GM23338 (cell line): ENCODE measurements at regions not wholly inside any gene's neighbourhood (a gene's known extent, or its start where the extent isn't known, plus 50 kb on each side); places are given as distances from the start of the nearest gene placed in this dataset.

Experiments
- ATAC-seq: fragments of 200-7000 bp; cut with Tn5 transposase; 3 replicates; pipeline ENCODE4 v1.9.1; 2020
- DNase-seq: peaks from one replicate; pipeline ENCODE4 v3.0.0-alpha.2; 2015; ENCODE audit warnings: low spot score
- H2AFZ ChIP-seq: fragments of 200-600 bp; sonication (generic); 2 replicates; pipeline ENCODE4 v1.8.0; 2016; ENCODE audit warnings: antibody characterized with exemption, mild to moderate bottlenecking, moderate library complexity
- H3F3A ChIP-seq: fragments of 200-600 bp; sonication (generic); replicated peaks from 2 replicates; pipeline ENCODE4 v1.8.0; 2017; ENCODE audit warnings: antibody characterized with exemption, mixed run types, low read depth
- H3K27ac ChIP-seq: fragments of 200-600 bp; sonication (generic); 2 replicates; pipeline ENCODE4 v1.6.1; 2016; ENCODE audit warnings: low read depth
- H3K27me3 ChIP-seq: fragments of 200-600 bp; sonication (generic); 2 replicates; pipeline ENCODE4 v1.8.0; 2016; ENCODE audit warnings: mild to moderate bottlenecking, mixed run types, moderate library complexity; ENCODE audit not compliant: insufficient read depth
- H3K36me3 ChIP-seq: fragments of 200-600 bp; sonication (generic); 2 replicates; pipeline ENCODE4 v1.8.0; 2016; ENCODE audit warnings: mild to moderate bottlenecking; ENCODE audit not compliant: insufficient read depth
- H3K4me1 ChIP-seq: fragments of 200-600 bp; sonication (generic); 2 replicates; pipeline ENCODE4 v1.8.0; 2016; ENCODE audit warnings: mild to moderate bottlenecking, moderate library complexity; ENCODE audit not compliant: insufficient read depth
- H3K4me2 ChIP-seq: fragments of 200-600 bp; sonication (generic); 2 replicates; pipeline ENCODE4 v1.7.1; 2017; ENCODE audit warnings: mixed run types
- H3K4me3 ChIP-seq: fragments of 200-600 bp; sonication (generic); 2 replicates; pipeline ENCODE4 v1.6.1; 2016; ENCODE audit warnings: mixed run types
- H3K79me2 ChIP-seq: fragments of 200-600 bp; sonication (generic); replicated peaks from 2 replicates; pipeline ENCODE4 v1.8.0; 2017; ENCODE audit warnings: mild to moderate bottlenecking; ENCODE audit not compliant: insufficient read depth
- H3K9me2 ChIP-seq: fragments of 200-600 bp; sonication (generic); 2 replicates; pipeline ENCODE4 v1.8.0; 2017; ENCODE audit not compliant: insufficient read depth
- H4K20me1 ChIP-seq: fragments of 200-600 bp; sonication (generic); replicated peaks from 2 replicates; pipeline ENCODE4 v1.8.0; 2017; ENCODE audit warnings: mild to moderate bottlenecking; ENCODE audit not compliant: insufficient read depth
- H3K27ac Mint-ChIP-seq: 2 replicates; pipeline ENCODE4 v1.8.0; 2020; ENCODE audit warnings: inconsistent platforms, mild to moderate bottlenecking, moderate library complexity, mixed read lengths
- H3K27me3 Mint-ChIP-seq: 3 replicates; pipeline ENCODE4 v1.8.0; 2022; ENCODE audit warnings: low read depth, mild to moderate bottlenecking, moderate library complexity, mixed read lengths, inconsistent platforms; ENCODE audit not compliant: insufficient read depth, poor library complexity
- H3K36me3 Mint-ChIP-seq: 3 replicates; pipeline ENCODE4 v1.8.0; 2021; ENCODE audit warnings: low read depth, mild to moderate bottlenecking, inconsistent platforms, moderate library complexity, mixed read lengths
- H3K4me1 Mint-ChIP-seq: 3 replicates; pipeline ENCODE4 v1.8.0; 2020; ENCODE audit warnings: mild to moderate bottlenecking, inconsistent platforms, mixed read lengths
- H3K4me3 Mint-ChIP-seq: 3 replicates; pipeline ENCODE4 v1.8.0; 2021; ENCODE audit warnings: moderate library complexity, mild to moderate bottlenecking, inconsistent platforms, mixed read lengths
- H3K9me3 Mint-ChIP-seq: 3 replicates; pipeline ENCODE4 v1.8.0; 2020; ENCODE audit warnings: moderate library complexity, mild to moderate bottlenecking, inconsistent platforms, mixed read lengths
- CREB1 ChIP-seq: fragments of 250-450 bp; sonication (Bioruptor Pico); IDR thresholded peaks from 2 replicates; pipeline ENCODE4 v1.5.0; 2020; ENCODE audit warnings: low read depth, mild to moderate bottlenecking, moderate library complexity
- CTCF ChIP-seq, 2 experiments: fragments of 200-600 bp in 1 of 2; sonication (generic) in 1 of 2; conservative IDR thresholded peaks; 2 replicates each; pipeline versions ENCODE4 v1.5.1 to v1.6.1; 2016 to 2017; ENCODE audit warnings: antibody characterized with exemption in 2 of 2, low read depth in 2 of 2, mild to moderate bottlenecking in 2 of 2, moderate library complexity in 1 of 2
- ETS1 ChIP-seq: IDR thresholded peaks from 2 replicates; pipeline ENCODE4 v1.6.1; 2016; ENCODE audit warnings: antibody characterized with exemption
- EZH2 ChIP-seq: fragments of 200-600 bp; sonication (generic); IDR thresholded peaks from one replicate; pipeline ENCODE4 v1.8.0; 2017; ENCODE audit warnings: antibody characterized with exemption, mild to moderate bottlenecking, low read depth; ENCODE audit not compliant: unreplicated experiment
- EZH2phosphoT487 ChIP-seq: fragments of 200-600 bp; sonication (generic); IDR thresholded peaks from one replicate; pipeline ENCODE4 v1.8.1; 2018; ENCODE audit warnings: antibody characterized with exemption; ENCODE audit not compliant: unreplicated experiment
- JUNB ChIP-seq: IDR thresholded peaks from one replicate; pipeline ENCODE4 v1.6.1; 2016; ENCODE audit warnings: antibody characterized with exemption; ENCODE audit not compliant: unreplicated experiment
- NANOG ChIP-seq: IDR thresholded peaks from 2 replicates; pipeline ENCODE4 v1.6.1; 2016; ENCODE audit warnings: antibody characterized with exemption, borderline replicate concordance
- POLR2AphosphoS5 ChIP-seq: IDR thresholded peaks from 2 replicates; pipeline ENCODE4 v1.6.1; 2016; ENCODE audit warnings: antibody characterized with exemption, low read depth
- REST ChIP-seq: IDR thresholded peaks from one replicate; pipeline ENCODE4 v1.6.1; 2018; ENCODE audit warnings: antibody characterized with exemption; ENCODE audit not compliant: unreplicated experiment
- STAT1 ChIP-seq: IDR thresholded peaks from one replicate; pipeline ENCODE4 v1.6.1; 2016; ENCODE audit warnings: antibody characterized with exemption; ENCODE audit not compliant: unreplicated experiment
- ZNF114 ChIP-seq: fragments of 250-450 bp; sonication (Bioruptor Pico); IDR thresholded peaks from 2 replicates; pipeline ENCODE4 v1.5.0; 2020; ENCODE audit warnings: mild to moderate bottlenecking, moderate library complexity
- ZNF331 ChIP-seq: fragments of 250-450 bp; sonication (Bioruptor Pico); IDR thresholded peaks from 2 replicates; pipeline ENCODE4 v1.5.0; 2020; ENCODE audit warnings: low read depth, mild to moderate bottlenecking, moderate library complexity
- ZNF462 ChIP-seq: fragments of 250-450 bp; sonication (Bioruptor Pico); IDR thresholded peaks from 2 replicates; pipeline ENCODE4 v1.5.0; 2020; ENCODE audit warnings: mild to moderate bottlenecking, moderate library complexity

DNA sequence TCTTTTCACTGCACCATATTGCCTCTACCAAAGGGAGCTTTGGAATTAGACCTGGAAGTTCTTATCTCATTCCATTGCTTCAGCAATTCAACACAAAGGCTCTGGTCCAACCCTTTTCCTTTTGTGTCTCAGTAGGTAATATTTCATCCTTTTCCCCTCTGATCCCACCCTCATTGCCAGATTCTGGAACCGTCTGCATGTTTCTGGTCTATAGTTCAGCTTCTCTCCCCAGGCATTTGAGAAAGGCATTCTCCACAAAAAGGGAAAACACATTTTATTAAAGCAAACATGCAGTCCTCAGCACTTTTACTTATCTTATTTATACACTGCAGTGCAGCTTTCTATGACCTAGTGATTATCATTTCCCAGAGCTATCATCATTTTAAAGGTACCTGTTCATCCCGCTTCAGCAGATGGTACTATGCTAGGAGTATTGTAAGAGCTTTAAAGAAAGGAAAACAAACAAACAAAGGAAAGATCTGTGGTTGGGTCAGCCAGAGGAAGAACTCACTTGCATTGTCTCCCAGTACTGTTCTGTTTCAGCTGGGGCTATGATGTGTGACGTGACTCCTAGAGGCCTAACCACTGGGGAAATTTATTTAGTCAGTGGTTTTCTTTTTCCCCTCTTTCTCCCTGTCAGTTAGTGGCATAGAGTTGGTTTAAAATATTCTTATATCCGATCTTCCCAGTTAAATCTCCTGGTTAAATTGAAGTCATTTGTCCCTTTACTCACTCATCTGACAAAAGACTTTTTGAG, 269.2 kb downstream of the TMEM38B start:
- H2AFZ ChIP-seq: no peak overlapping the region
- peaks cover 7% of the 10 kb centered on the region; the same call in 1 of the 2 replicates for H3K9me2 ChIP-seq
- no peaks in the 10 kb centered on the region for H3K36me3 ChIP-seq
- Mint-ChIP-seq H3K36me3 (no peaks in the 10 kb centered on the region), H3K9me3 (no peaks in the 10 kb centered on the region), H3K27me3 (no peaks in the 10 kb centered on the region), H3K4me3 (no peak overlapping the region), H3K4me1 (peaks cover 16% of the 10 kb centered on the region), H3K27ac (no peak overlapping the region)
- no peak overlapping the region for H3K27ac ChIP-seq
- DNase-seq (no peak), ATAC-seq (no peak)
- TF ChIP-seq STAT1 (no peak), ZNF114 (CRISPR knock-in tag) (no peak), CTCF (conservative IDR thresholded peaks at IDR 0.05; ENCODE audit: low read depth in 2 of 2) (no peak), REST (no peak), CREB1 (CRISPR knock-in tag) (no peak), POLR2AphosphoS5 (no peak), ZNF462 (CRISPR knock-in tag) (no peak), EZH2 (no peak), ETS1 (no peak), JUNB (no peak), NANOG (no peak), ZNF331 (CRISPR knock-in tag) (no peak), EZH2phosphoT487 (no peak)
- H3F3A ChIP-seq: no peaks in the 10 kb centered on the region
- peaks cover 1% of the 10 kb centered on the region for H3K4me1 ChIP-seq
- no peaks in the 10 kb centered on the region for H4K20me1 ChIP-seq
- no peak overlapping the region for H3K4me2 ChIP-seq
- no peaks in the 10 kb centered on the region for H3K79me2 ChIP-seq
- no peak overlapping the region for H3K4me3 ChIP-seq
- H3K27me3 ChIP-seq: no peaks in the 10 kb centered on the region
